Breast epithelium (tissue), 4 donors: ENCODE measurements at regions not wholly inside any gene's neighbourhood (a gene's known extent, or its start where the extent isn't known, plus 50 kb on each side); places are given as distances from the start of the nearest gene placed in this dataset.

Experiments
- DNase-seq, 2 donors: peaks; one replicate each; pipeline ENCODE4 v3.0.0-alpha.2; 2019; ENCODE audit warnings: low spot score in 2 of 2
- H3K27ac ChIP-seq, 2 donors: fragments of 200-600 bp; sonication (generic) in 1 of 2; one replicate each; pipeline ENCODE4 v1.5.1; 2016 to 2019; ENCODE audit warnings: mild to moderate bottlenecking in 1 of 2
- H3K27me3 ChIP-seq, 2 donors: fragments of 200-600 bp; sonication (generic) in 1 of 2; one replicate each; pipeline versions ENCODE4 v1.5.1 to v1.6.0; 2017 to 2019; ENCODE audit warnings: control low read depth in 1 of 2, mild to moderate bottlenecking in 1 of 2
- H3K36me3 ChIP-seq: fragments of 200-600 bp; one replicate; pipeline ENCODE4 v1.5.1; 2019
- H3K4me1 ChIP-seq, 2 donors: fragments of 200-600 bp; sonication (generic); one replicate each; pipeline ENCODE4 v1.5.1; 2016 to 2019; ENCODE audit warnings: control low read depth in 1 of 2
- H3K4me3 ChIP-seq, 3 donors: fragments of 200-600 bp; sonication (generic); 1 replicate in 2 of 3; 2 replicates in 1 of 3; pipeline ENCODE4 v1.5.1; 2016 to 2019; ENCODE audit warnings: mild to moderate bottlenecking in 3 of 3, moderate library complexity in 2 of 3
- H3K9me3 ChIP-seq, 2 donors: fragments of 200-600 bp; sonication (generic) in 1 of 2; one replicate each; pipeline ENCODE4 v1.5.1; 2016 to 2019; ENCODE audit warnings: control low read depth in 1 of 2
- POLR2A ChIP-seq: fragments of 450-650 bp; IDR thresholded peaks from one replicate; pipeline ENCODE4 v1.6.1; 2016; ENCODE audit warnings: antibody characterized with exemption, mild to moderate bottlenecking, moderate library complexity
- POLR2AphosphoS5 ChIP-seq, 3 donors: sonication (generic); formaldehyde crosslinking; IDR thresholded peaks; one replicate each; pipeline ENCODE4 v1.6.1; 2017; ENCODE audit warnings: antibody characterized with exemption in 3 of 3
- intact Hi-C: fragments of 100-400 bp; cut with DNase I; formaldehyde crosslinking; loops from one replicate; pipeline ENCODE4 v1.15.1; 2023; ENCODE audit warnings: low total_unique reads
- TF ChIP-seq, protein P1 (sequence below), 3 donors: fragments of 450-650 bp; IDR thresholded peaks; one replicate each; pipeline ENCODE4 v1.5.1; 2016 to 2017; ENCODE audit warnings: antibody characterized with exemption in 3 of 3, mild to moderate bottlenecking in 3 of 3, moderate library complexity in 3 of 3

DNA sequence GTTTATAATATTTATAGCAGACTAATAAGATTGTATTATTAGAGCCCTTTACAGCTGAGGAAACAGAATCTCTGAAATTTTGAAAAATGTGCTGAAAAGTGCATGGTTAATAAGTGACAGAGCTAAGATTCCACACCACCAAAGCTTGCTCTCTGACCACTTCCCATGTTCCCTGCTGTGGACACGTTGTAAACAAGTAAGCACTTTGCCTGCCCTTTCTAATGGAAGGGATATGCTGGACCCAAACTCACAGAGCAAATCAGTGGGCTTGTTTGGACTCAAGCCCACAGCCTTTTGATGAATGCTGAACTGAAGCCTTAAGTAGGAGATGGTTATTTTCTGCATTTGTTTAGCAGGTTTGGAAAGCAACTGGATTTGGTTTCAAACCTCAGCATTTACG lies 214.0 kb upstream of the TMEM72 start:
- intact Hi-C loops, result no loop called here
- Histone ChIP-seq H3K9me3 (peaks cover 0 to 12% of the 10 kb centered on the region in 2 donors), H3K27me3 (no peaks in the 10 kb centered on the region), H3K4me1 (no peaks in the 10 kb centered on the region), H3K4me3 (no peak overlapping the region), H3K36me3 (no peaks in the 10 kb centered on the region), H3K27ac (peak overlapping the region; percentile 67 to 80)
- TF ChIP-seq, protein P1, sequence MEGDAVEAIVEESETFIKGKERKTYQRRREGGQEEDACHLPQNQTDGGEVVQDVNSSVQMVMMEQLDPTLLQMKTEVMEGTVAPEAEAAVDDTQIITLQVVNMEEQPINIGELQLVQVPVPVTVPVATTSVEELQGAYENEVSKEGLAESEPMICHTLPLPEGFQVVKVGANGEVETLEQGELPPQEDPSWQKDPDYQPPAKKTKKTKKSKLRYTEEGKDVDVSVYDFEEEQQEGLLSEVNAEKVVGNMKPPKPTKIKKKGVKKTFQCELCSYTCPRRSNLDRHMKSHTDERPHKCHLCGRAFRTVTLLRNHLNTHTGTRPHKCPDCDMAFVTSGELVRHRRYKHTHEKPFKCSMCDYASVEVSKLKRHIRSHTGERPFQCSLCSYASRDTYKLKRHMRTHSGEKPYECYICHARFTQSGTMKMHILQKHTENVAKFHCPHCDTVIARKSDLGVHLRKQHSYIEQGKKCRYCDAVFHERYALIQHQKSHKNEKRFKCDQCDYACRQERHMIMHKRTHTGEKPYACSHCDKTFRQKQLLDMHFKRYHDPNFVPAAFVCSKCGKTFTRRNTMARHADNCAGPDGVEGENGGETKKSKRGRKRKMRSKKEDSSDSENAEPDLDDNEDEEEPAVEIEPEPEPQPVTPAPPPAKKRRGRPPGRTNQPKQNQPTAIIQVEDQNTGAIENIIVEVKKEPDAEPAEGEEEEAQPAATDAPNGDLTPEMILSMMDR (IDR thresholded peaks at IDR 0.05), result no peak
- TF ChIP-seq POLR2AphosphoS5 (IDR thresholded peaks at IDR 0.05) (no peak), POLR2A (no peak)
- DNase-seq, result no peak

DNA sequence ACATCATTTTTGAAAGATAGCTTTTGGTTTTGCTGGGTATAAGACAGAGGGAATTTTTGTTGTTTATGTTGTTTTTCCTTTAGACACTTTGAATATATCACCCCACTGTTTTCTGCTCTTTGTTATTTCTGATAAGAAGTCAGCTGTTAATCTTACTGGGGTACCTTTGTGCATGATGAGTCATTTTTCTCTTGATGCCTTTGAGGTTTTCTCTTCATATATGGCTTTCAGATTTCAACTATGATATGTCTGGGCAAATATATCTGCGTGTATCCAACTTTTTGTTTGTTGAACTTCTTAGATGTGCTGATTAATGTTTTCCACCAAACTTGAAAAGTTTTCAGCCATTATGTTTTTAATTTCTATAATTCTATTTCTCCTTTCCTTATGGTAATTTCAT lies 208.6 kb upstream of the TMEM72 start:
- no peak for DNase-seq
- Histone ChIP-seq H3K9me3 (peaks cover 0 to 12% of the 10 kb centered on the region in 2 donors), H3K4me1 (no peaks in the 10 kb centered on the region), H3K27ac (no peak overlapping the region), H3K27me3 (no peaks in the 10 kb centered on the region), H3K4me3 (no peak overlapping the region), H3K36me3 (no peaks in the 10 kb centered on the region)
- intact Hi-C loops, result no loop called here
- TF ChIP-seq POLR2AphosphoS5 (IDR thresholded peaks at IDR 0.05) (no peak), POLR2A (no peak)
- TF ChIP-seq, protein P1 (IDR thresholded peaks at IDR 0.05), result no peak

DNA sequence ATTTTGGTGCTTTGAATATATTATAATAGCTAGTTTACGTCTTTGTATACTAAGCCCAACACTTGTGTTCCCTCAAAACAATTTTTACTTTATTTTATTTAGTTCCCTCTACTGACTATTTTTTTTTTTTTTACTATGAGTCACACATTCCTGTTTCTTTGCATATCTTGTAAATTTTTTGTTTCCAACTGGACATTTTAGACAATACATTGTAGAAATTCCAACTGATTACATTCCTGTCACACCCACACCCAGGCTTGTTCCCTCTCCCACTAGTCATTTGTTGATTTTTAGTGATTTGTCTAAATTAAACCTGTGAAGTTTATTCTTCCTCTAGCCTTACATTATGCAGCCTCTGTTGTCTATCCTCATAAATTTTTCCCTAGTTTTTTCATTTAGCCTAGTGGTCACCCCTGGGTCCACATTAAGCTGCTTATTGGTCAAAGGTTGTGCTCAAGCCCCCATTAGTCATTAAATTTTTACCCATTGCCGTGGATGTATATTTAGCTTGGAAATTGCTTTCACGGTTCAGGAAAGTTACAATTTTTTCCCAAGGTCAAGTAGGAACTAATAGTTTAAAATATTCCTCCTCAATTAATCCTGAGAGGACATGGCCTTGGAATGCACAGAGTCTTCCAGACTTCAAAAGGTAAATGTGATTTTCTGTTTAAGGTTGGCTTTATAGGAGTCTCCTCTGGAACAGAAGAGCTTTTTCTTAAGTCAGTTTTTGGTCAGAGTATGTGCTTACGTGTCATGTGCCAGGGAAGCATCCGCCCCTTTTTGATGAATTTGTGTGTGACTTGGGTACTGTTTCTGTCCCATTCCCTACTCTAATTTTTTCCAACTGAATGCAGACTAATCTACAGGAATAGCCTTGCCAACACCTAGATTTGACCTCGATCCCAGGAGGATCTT lies 207.6 kb upstream of the TMEM72 start:
- Histone ChIP-seq H3K27ac (no peak overlapping the region), H3K36me3 (no peaks in the 10 kb centered on the region), H3K4me3 (no peak overlapping the region), H3K4me1 (no peaks in the 10 kb centered on the region), H3K27me3 (no peaks in the 10 kb centered on the region), H3K9me3 (peaks cover 0 to 12% of the 10 kb centered on the region in 2 donors)
- TF ChIP-seq, protein P1 (IDR thresholded peaks at IDR 0.05), result no peak
- TF ChIP-seq POLR2A, result no peak
- TF ChIP-seq POLR2AphosphoS5 (IDR thresholded peaks at IDR 0.05), result no peak
- DNase-seq, result no peak
- intact Hi-C loops, result no loop called here

GRCh38 chr10:44704616-44705015 lies 206.5 kb upstream of the TMEM72 start:
- H3K27ac ChIP-seq, result no peak overlapping the region
- intact Hi-C loops, result no loop called here

DNA sequence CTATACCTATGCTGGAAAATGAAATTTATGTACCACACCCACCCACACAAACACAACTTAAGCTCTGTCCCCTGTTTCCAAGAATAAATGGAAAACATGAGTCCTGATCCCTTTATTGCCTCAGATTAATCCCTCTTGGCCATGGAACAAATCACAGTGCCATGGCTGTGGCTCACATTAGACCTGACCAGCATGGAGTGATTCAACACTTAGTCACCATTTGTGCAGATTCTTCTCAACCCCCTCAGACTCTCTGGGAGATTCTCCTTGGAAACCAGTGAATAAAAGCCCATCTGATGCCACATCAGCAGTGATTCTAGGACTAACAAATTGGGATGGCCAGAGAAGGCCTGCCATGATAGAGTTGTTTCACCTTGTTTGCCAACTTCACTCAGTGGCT lies 204.4 kb upstream of the TMEM72 start:
- H3K9me3 ChIP-seq, result no peaks in the 10 kb centered on the region
- TF ChIP-seq POLR2A (no peak), POLR2AphosphoS5 (IDR thresholded peaks at IDR 0.05) (no peak)
- TF ChIP-seq, protein P1 (IDR thresholded peaks at IDR 0.05), result no peak
- H3K36me3 ChIP-seq, result no peaks in the 10 kb centered on the region
- no peak overlapping the region for H3K27ac ChIP-seq
- H3K4me3 ChIP-seq, result no peak overlapping the region
- DNase-seq, result no peak
- no peaks in the 10 kb centered on the region for H3K4me1 ChIP-seq
- intact Hi-C loops, result no loop called here
- H3K27me3 ChIP-seq, result no peaks in the 10 kb centered on the region

More at GRCh38 chr10:44704616-44705015, 206.5 kb upstream of the TMEM72 start:
- Histone ChIP-seq H3K9me3 (peaks cover 0 to 12% of the 10 kb centered on the region in 2 donors), H3K4me1 (no peaks in the 10 kb centered on the region), H3K27me3 (no peaks in the 10 kb centered on the region), H3K4me3 (no peak overlapping the region), H3K36me3 (no peaks in the 10 kb centered on the region)
- DNase-seq, result no peak
- no peak for TF ChIP-seq POLR2AphosphoS5 (IDR thresholded peaks at IDR 0.05)
- TF ChIP-seq, protein P1 (IDR thresholded peaks at IDR 0.05), result no peak
- TF ChIP-seq POLR2A, result no peak
